ENCODE measurements at regions not wholly inside any gene's neighbourhood (a gene's known extent, or its start where the extent isn't known, plus 50 kb on each side); places are given as distances from the start of the nearest gene placed in this dataset.

- TF ChIP-seq POLR2AphosphoS5 (IDR thresholded peaks at IDR 0.05) (no peak), POLR2A (IDR thresholded peaks at IDR 0.05; ENCODE audit: low read depth) (no peak)
These were observed 288.8 kb downstream of the CENPC start for GRCh38 chr4:67256388-67257043.

Data from esophagus muscularis mucosa (tissue), 2 donors.